ENCODE measurements at regions not wholly inside any gene's neighbourhood (a gene's known extent, or its start where the extent isn't known, plus 50 kb on each side); places are given as distances from the start of the nearest gene placed in this dataset.
"Not testable (repeated sequence)": the region's sequence is repeated elsewhere in the genome, so short reads cannot be mapped to it uniquely, and the experiment has no call there.

DNA sequence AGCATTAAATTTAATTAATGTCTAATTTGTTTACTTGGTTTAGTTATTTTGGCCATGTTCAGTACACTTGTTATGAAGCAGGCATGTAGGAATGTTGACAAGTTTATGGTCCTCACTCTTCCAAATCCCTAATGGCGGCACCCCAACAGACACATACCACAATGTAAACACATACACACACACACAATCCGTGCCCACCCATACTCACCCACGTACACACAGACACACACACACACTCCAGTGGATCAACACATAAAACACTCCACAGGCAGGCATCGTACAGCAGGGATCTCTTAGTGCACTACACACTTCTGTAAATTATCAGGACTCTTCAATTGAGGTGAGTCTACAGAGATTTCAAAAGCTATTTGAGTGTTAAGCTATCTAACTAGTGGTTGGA is 767.5 kb downstream of the FOXD4L6 start:
- DNase-seq = peak in 1 of 2 donors; percentile 9

GRCh38 chr9:40330958-40331357 is 797.5 kb downstream of the FOXD4L6 start:
- not testable (repeated sequence) for DNase-seq

- DNase-seq = not testable (repeated sequence)
These were observed 799.6 kb downstream of the FOXD4L6 start for GRCh38 chr9:40328907-40329306.

GRCh38 chr9:40326179-40326578 is 802.3 kb downstream of the FOXD4L6 start:
- not testable (repeated sequence) for DNase-seq

- not testable (repeated sequence) for DNase-seq
These were observed 805.8 kb downstream of the FOXD4L6 start for GRCh38 chr9:40322730-40323129.

DNA sequence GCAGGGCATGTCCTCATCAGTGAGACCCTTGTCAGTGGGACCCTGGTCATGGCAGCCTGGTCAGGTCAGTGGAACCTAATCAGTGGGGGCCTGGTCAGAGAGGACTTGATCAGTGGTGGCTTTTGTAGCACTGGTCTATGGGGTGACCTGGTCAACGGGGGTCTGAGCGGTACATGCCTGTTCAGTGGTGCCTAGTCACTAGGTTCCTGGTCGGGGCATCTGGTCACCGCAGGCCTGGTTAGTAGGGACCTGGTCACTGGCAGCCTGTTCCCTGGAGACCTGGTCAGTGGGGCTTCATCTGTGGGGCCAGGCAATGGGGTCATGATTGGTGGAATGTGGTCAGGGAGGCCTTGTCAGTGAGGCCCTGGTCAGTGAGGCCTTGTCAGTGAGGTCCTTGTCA is 806.6 kb downstream of the FOXD4L6 start:
- DNase-seq = not testable (repeated sequence)

DNA sequence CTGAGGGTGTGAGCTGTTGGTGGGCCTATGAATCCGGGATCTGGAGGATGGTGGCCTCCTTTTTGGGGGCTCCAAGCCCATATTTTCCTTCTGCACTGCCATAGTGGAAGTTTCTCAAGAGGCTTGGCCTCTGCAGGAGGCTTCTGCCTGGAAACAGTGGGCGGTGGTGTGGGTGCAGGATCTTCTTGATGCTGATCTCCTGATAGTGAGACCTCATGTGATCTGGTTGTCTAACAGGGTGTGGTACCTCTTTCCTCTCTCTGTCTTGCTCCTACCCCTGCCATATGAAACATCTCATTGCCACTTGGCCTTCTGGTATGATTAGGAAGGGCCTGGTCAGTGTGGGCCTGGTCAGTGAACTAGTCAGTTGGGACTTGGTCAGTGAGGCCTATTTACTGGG is 807.3 kb downstream of the FOXD4L6 start:
- not testable (repeated sequence) for DNase-seq

- DNase-seq = not testable (repeated sequence)
These were observed 813.3 kb downstream of the FOXD4L6 start for GRCh38 chr9:40315215-40315614.

DNA sequence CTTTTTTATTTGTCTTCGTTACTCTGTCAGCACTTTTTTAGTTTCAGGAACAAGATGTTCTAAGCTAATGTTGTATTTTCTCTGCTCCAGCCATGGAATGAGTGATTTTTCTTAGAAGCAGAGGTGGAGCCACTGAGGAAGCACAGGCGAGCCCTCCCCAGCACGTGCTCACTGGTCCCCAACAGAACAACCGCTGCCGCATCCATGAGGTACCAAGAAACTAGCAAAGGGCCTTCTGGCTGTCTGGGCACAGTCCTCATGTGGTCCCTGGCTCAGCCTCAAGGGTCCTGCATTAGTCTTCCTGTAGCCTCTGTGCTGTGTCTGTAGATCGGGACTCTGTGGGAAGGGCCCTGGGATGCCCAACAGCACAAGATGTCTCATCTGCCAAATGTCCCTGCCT is 838.5 kb downstream of the FOXD4L6 start:
- DNase-seq = not testable (repeated sequence)
